HG02759 (cell line): ENCODE measurements at regions not wholly inside any gene's neighbourhood (a gene's known extent, or its start where the extent isn't known, plus 50 kb on each side); places are given as distances from the start of the nearest gene placed in this dataset.

Experiments used
- ATAC-seq: cut with Tn5 transposase; IDR thresholded peaks from one replicate; pipeline ENCODE4 v1.9.1; 2021; ENCODE audit warnings: mild to moderate bottlenecking, moderate library complexity; ENCODE audit not compliant: unreplicated experiment

GRCh38 chr6:85396159-85396808 lies 53.6 kb upstream of the NT5E start:
- no peak for ATAC-seq

GRCh38 chr6:85395746-85396145 lies 54.1 kb upstream of the NT5E start:
- no peak for ATAC-seq

DNA sequence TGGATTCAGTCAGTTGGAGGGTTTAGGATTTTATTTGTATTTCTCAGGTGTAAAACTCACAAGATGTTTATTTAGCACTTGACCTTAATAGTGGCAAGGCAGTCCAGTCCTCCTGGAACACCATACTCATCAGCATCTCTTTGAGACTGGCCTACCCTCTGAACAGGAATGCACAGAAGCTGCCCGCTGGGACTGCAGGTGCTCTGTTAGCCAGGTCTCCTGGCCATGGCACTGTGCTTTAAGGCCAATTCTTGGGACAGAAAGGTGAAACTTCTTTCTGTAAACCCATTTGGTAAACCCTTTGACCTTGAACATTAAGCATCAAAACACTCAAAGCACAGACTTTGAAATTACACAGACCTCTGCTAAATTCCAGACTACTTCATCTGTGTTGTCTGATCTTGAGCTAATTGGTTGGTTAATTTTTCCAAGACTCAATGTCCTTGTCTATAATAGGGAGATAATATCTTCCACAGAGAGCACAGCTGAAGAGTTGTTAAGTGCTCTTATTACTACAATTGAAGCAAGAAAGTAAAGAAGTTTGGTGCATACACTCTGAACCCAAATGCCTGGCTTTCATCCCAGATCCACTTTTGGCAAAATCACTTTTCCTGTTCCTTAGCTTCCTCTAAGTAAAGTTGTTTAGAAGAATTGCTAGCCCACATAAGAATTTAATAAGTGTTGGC lies 54.9 kb upstream of the NT5E start:
- no peak for ATAC-seq

DNA sequence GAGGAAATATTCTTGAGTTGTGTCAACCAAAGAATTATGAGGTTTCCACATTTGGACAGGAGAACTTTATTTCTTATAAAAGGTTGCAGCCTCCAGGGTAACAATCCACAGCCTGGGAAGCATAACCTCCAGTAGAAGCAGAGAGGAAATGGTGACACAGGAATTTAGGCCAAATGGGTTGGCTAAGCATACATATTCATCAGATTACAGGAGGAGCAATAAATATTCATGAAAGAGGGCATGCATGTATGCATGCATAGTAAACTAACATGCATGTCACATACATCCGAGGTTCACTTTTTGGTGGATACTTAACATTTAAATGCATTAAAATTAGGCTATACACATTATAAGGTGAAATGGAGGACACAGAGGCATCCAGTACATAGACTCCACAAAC lies 55.7 kb upstream of the NT5E start:
- no peak for ATAC-seq

- no peak for ATAC-seq
Observed at GRCh38 chr6:85392379-85392778, 57.5 kb upstream of the NT5E start.

DNA sequence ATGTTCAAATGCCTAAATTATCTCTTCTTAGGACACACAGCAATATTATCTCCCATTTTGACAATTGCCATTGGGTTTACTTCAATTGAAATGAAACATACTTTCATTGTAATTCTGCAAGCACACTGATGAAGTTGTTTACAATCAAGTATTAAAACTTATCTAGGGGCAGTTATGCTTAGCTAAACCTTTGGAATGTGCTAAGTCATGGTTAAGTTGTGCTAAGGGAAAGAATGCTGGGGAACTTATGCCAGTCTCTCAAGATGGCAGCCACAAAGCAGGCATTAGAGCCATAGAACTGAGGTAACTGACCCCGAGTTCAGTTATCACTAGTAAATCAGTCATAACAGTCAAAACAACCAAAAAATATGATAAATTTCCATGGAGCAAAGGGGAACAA lies 59.1 kb upstream of the NT5E start:
- ATAC-seq: no peak

- no peak for ATAC-seq
Observed at GRCh38 chr6:85390105-85390728, 59.7 kb upstream of the NT5E start.

DNA sequence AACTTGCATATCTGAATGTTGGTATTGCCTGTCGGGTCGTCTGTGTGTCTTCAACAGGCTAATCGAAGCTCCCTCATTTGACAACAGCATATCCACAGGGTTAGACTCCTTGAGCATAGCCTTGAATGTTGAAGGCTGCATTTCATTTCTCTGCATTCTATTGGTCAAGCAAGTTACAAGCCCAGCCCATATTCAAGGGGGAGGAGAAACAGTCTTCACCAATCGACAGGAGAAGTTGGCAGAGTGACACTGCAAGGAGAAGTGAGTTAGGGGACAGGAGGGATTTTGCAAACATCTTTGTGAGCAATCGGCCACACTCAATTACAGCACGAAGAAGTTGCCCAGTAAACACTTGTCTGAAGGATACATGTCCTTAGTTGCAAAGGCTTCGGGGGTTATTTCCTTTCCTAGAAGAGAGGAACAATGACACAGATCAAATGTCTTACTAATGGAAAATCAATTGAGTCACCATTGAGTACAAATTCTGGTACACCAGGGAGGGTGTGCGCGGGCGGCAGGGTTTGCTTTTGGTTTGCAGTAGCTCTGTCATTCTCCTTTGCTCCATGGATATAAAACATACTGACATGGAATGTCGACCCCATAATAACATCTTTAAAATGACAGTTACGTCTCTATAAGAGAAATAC lies 60.6 kb upstream of the NT5E start:
- ATAC-seq: no peak

DNA sequence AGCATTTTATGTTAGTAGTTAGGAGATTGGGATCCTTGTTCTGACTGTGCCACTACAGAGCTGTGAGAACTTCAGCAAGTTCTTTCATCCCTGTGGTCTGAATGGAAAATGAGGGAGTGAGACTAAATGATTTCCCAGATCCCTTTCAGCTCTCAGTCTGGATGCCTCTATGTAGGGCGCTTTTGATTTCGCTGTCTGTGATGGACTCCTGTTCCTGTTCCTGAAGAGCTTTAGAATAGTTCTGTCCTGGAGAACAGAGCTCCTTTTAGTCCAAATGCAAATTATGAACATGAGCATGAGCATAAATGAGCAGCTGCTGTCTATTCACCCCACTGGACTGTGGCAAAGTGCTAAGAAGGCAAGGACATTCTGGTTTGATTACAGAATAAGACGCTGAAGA lies 61.4 kb upstream of the NT5E start:
- no peak for ATAC-seq

DNA sequence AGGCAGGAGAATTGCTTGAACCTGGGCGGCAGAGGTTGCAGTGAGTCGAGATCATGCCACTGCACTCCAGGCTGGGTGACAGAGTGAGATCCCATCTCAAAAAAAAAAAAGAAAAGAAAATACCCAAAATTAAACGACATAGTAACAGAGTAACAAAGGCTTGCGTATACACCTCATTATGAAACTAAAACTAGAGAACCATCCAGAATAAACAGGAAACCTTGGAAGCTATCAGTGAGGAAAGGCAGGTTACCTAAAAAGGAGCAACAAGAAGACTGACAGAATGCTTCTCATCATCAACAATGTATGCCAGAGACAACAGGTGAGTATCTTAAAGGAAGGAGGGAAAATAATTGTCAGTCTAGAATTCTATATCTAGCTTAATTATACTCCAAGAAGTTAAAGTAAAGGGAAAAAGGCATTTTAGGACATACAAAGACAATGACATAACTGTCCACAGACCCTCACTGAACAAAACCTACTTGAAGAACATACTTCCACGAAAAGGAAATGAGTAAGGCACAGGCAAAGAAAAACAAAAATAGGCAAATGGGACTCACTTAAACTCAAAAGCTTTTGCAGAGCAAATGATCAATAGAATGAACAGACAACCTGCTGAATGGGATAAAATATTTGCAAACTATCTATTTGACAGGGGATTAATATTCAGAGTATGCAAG lies 64.1 kb upstream of the NT5E start:
- ATAC-seq: no peak

GRCh38 chr6:85383042-85383441 lies 66.8 kb upstream of the NT5E start:
- no peak for ATAC-seq

DNA sequence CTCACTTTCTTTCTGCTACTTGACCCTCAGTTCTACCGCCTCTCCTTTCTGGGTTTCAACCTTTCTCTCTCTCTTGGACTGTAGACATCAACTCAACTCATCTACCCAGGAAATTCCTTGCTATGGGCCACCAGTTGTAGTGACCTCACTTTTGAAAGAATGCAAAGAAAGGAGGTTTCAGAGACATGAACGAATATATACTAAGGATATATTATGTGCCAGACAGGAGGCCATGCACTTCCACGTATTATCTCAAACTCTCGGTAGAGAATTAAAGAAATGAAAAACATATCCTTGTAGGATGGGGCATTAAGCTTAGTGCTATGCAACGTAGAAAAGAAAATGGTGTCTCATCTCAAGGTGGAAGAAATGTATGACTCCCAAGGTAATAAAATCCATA lies 67.3 kb upstream of the NT5E start:
- no peak for ATAC-seq

GRCh38 chr6:85372915-85373270 lies 77.0 kb upstream of the NT5E start:
- ATAC-seq: no peak

GRCh38 chr6:85372188-85372914 lies 77.5 kb upstream of the NT5E start:
- ATAC-seq: no peak

- ATAC-seq: no peak
Observed at GRCh38 chr6:85368631-85369030, 81.3 kb upstream of the NT5E start.

DNA sequence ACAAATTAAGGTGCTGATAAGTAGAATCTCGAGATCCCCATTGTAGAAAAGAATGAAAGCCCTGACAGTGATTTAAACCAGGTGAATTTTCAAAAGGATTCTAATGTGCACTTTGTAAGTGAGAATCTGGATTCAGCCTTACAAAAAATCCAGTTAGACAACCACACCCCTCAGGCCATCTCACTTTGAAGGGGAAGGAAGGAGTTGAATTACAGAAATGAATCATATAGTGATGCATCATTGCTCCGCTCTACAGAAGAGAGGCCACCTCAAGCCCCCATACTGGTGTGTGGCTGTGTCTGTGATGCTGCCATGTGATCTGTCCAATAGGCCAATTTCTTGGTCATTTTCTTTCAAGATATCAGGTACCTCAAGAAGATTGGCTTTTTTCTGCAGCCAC lies 85.5 kb upstream of the NT5E start:
- peak; percentile 73 for ATAC-seq

DNA sequence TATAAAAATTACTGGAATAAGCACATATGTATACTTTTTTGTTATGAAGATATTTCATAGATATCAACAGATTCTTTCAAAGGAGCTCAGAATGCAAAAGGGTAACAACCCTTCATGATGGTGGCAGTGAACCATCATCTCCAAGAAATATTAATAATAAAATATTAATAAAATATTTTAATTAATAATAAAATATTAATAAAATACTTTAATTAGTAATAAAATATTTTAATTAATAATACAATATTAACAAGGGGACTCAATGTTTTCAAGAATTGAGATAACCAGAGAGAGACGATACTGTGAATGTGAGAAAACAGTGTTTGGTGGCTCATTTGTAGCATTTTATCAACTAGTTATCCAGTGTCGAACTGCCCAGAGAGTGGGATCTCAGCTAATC lies 86.0 kb upstream of the NT5E start:
- no peak for ATAC-seq

DNA sequence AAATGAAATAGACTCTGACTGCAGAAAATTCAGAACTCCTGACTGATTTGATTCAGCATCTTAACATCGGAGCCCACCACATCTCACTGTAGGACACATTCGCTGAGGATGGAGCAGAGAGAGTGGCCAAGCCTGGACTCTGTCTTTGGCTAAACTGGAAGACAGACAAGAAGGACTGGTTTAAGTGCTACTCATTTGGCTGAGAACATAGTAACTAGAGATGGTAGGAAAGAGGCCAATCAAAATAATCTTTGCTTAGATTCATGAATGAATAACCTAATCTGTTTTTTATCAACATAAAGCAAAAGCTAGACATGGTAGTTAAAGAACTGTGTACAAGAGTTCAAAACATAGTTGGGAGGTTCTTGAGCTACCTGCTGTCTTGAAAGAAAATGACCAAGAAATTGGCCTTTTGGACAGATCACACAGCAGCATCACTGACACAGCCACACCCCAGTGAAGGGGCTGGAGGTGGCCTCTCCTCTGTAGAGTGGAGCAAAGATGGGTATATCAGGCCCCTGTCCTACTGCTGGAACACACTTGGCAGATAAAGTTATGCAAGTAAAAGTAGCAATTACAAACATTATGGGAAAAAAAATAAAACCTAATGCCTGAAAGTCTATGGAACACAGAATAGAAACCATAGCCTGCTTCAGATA lies 87.1 kb upstream of the NT5E start:
- no peak for ATAC-seq

- ATAC-seq: no peak
Observed at GRCh38 chr6:85361643-85362014, 88.3 kb upstream of the NT5E start.
